ENCODE measurements at regions not wholly inside any gene's neighbourhood (a gene's known extent, or its start where the extent isn't known, plus 50 kb on each side); places are given as distances from the start of the nearest gene placed in this dataset.
"Not testable (repeated sequence)": the region's sequence is repeated elsewhere in the genome, so short reads cannot be mapped to it uniquely, and the experiment has no call there.

GRCh38 chr7:131933751-131934289 is 377.4 kb upstream of the PODXL start:
- DNase-seq: no peak

DNA sequence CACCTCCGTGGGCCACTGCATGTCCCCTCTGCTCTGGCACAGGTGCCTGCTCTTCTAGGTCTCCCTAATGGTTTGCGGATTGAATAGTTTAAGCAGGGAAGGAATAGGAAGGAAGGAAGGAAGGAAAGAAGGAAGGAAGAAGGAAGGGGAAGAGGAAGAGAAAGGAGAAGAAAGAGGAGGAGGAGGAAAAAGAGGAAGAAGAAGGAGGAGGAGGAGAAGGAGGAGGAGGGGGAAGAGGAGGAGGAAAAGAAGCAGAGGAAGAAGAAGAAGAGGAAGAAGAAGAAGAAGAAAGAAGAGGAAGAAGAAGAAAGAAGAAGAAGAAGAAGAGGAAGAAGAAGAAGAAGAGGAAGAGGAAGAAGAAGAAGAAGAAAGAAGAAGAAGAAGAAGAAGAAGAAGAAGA is 376.8 kb upstream of the PODXL start:
- DNase-seq: not testable (repeated sequence)

DNA sequence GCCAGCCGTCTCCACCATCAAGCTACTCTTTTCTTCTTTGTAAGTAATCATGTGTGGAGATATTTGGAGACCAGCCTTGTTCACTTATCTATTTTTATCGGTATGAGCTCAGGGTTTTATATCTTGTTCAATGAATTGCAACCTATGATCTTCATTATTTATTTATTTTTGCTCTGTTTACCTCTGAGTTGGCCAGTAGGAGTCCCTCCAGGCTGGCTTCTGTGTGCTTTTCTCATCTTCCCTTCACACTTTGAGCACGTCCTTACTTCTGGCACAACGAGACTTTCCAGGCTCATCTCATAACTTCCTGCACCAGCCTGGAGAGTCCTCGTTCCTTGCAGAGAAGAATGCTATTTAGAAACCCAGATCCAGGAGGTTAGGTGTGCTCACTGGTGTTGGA is 375.8 kb upstream of the PODXL start:
- DNase-seq: no peak

DNA sequence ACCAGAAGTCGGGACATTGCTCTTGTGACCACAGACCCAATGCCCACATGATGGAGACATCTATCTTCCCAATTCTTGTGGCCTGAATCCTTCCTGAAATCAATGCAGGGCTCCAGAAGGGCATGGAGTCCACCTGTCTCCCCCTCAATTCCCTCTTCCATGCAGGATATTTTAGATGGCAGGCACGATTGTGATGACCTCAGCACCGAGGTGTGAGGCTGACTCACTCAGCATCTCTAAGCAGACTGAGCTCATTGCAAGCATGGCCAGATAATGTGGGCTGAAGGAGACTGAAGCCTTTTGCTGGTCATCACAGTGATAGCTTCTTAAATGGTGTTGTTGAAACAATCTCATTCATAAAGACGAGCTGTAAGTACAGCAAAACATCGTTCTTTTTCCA is 374.9 kb upstream of the PODXL start:
- no peak for DNase-seq

- DNase-seq: no peak
Measured at GRCh38 chr7:131929632-131930031, 373.2 kb upstream of the PODXL start.

DNA sequence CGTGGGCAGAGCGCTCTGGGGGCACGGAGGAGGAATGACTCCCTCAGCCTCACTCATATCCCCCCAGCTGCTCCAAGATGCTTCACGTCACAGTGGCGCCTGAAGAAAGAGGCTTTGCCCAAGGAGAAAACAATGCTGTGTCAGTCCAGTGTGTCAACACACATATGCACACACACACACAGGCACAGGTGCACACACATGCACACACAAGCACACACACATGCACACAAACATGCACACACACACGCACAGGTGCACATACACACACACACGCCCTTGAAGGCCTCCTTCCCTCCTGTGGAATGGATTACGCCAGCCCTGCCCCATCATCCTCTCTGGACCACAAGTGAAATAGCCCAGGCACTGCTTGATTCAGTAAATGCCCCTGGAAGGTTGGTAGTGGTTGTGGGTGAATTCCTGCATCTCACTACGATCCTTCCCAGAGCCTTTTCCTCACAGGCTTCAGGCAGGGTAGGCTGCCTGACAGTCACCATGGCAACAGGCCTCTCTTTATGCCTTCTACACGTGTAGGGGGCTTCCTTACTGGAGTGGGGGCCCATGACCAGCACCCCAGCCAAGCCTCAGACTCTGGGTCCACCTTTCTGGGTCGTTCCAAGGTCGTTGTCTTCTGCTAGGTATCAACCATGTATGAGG is 371.5 kb upstream of the PODXL start:
- DNase-seq: no peak

DNA sequence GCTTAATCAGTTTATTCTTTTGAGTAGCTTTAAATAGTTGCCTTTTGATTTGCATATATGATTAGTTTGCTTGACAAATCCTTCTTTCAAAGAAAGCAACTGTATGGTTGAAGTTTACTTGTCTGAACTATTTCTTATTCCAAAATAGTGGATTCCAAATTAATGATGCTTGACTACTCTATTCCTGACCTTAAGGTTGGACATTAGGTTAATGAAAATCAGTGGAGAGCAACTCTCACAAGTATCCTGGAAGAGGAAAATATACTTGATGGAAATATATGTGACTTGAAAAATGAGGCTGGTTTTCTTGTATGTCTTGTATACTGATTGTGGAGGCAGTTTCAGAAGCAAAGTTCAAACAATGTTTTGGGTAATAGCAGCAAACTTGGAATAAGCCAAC is 369.2 kb upstream of the PODXL start:
- DNase-seq: no peak

- no peak for DNase-seq
Measured at GRCh38 chr7:131924857-131925256, 368.4 kb upstream of the PODXL start.

DNA sequence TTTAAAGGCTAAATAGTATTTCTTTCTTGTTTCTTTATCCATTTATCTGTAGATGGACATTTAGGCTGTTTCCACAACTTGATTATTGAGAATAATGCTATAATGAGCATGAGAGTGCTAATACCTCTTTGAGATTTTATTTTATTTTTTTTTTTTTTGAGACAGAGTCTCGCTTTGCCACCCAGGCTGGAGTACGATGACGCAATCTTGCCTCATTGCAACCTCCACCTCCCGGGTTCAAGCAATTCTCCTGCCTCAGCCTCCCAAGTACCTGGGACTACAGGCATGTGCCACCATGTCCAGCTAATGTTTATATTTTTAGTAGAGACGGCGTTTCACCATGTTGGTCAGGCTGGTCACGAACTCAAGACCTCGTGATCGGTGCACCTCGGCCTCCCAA is 366.5 kb upstream of the PODXL start:
- DNase-seq: not testable (repeated sequence)

DNA sequence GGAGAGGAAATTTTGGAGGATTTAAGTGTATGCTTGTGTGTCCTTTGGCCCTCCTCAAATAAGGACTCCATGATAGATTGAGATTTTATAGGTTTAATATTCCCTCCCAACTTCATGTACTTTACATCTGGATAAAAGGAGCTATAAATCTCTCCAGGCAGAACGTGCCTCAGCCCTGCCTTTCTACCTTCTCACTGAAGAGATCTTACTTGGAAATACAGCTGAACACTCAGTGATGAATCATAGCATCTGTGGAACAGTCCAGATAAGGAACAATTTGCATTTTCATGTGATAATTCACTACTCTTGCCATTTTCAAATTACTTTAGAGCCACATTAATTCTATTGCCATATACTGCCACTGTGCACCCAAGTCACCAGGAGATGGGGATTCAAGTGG is 364.6 kb upstream of the PODXL start:
- no peak for DNase-seq

GRCh38 chr7:131919920-131920709 is 363.7 kb upstream of the PODXL start:
- no peak for DNase-seq

GRCh38 chr7:131911112-131911511 is 354.7 kb upstream of the PODXL start:
- no peak for DNase-seq

DNA sequence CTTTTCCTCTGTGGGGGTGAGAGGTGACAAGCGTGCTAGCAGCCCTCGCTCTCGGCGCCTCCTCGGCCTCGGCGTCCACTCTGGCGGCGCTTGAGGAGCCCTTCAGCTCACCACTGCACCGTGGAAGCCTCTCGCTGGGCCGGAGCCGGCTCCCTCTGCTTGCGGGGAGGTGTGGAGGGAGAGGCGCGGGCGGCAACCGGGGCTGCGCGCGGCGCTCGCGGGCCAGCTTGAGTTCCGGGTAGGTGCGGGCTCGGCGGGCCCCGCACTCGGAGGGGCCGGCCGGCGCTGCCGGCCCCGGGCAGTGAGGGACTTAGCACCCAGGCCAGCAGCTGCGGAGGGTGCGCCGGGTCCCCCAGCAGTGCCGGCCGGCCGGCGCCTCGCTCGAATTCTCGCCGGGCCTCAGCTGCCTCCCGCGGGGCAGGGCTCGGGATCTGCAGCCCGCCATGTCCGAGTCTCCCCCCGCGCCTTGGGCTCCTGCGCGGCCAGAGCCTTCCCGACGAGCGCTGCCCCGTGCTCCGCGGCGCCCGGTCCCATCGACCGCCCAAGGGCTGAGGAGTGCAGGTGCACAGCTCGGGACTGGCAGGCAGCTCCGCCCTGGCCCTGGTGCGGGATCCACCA is 352.8 kb upstream of the PODXL start:
- no peak for DNase-seq

DNA sequence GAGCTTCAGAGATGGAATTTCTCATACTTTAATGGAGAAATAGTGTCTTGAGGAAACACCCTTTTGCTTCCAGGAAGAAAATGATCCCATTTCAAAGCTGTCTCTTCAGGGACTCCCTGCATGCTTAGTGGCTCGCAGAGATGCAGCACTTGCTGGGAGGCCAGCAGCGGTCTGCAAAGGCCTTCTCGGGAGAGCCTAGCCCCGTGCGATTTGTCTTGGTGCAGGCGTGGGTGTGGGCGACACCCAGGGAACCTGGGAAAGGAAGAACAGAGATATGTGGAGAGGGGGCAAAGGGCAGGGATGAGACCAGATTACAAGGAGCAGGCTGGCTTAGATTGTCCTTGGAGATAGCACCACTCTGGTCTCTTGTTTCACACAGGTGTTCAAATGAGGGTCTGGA is 352.3 kb upstream of the PODXL start:
- DNase-seq: no peak

DNA sequence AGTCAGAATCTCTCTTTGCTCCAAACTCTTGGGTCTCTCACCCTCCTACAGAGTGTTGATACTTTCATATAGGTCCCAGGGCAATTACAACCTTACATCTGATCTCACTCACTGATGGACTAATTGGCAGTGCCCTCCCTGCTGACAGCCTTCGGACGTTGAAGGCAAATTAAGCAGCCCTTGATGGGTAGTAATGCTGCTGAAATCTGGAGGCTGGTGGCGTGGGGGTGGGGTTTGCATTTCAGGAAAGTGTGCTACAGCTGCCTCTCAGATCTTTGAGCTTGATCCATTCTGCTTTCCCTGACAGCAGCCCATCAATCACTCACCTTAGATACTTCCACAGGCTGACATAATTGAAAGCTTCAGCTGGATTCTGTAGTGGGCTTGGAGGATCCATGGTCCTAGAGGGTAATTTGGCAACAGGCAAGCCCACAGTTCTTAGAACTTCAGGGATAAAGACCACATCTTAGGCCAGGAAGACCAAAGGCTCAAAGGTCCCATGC is 349.1 kb upstream of the PODXL start:
- DNase-seq: no peak

GRCh38 chr7:131904760-131905327 is 348.4 kb upstream of the PODXL start:
- no peak for DNase-seq

GRCh38 chr7:131903315-131903714 is 346.9 kb upstream of the PODXL start:
- no peak for DNase-seq

DNA sequence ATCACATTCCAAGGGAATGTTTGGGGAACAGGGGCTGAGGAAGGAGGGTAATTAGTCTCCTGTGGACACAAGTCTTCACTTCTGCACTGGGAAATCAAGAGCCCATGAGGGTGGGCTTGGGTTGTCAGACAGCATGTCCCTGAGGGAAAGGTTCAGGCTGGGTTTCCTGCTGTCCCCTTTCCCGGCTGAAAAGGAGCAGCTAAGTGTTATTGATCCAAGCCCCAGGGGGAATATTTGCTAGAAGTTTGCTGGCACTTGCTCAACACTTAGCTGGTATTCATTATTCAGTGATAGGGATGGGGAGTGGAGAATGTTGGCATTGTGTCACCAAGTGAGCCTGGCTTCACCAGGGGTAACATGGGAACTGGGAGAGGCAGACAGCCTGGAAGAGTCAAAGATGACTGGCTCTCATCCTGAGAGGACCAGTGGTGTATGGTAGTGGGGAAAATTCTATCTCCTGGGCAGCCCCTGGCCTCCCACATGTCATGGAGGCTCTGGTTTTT is 344.4 kb upstream of the PODXL start:
- no peak for DNase-seq

- DNase-seq: peak; percentile 3 to 28 (median 16)
Measured at GRCh38 chr7:131899271-131900030, 343.0 kb upstream of the PODXL start.

- DNase-seq: peak in 3 of 4 experiments; percentile 20 to 37 (median 25)
Measured at GRCh38 chr7:131898418-131898817, 342.0 kb upstream of the PODXL start.

- DNase-seq: no peak
Measured at GRCh38 chr7:131897790-131898165, 341.4 kb upstream of the PODXL start.

Measured in suppressor macrophage (primary cell).